Fibroblast of skin of right biceps (primary cell): ENCODE measurements at regions not wholly inside any gene's neighbourhood (a gene's known extent, or its start where the extent isn't known, plus 50 kb on each side); places are given as distances from the start of the nearest gene placed in this dataset.
A peak's percentile ranks its signal among the peaks of the same experiment; 100 is the strongest.

ENCODE experiments used
- DNase-seq: peaks from one replicate; pipeline ENCODE4 v3.0.0-alpha.2; 2013

GRCh38 chr16:72501739-72502593, 330.0 kb upstream of the PMFBP1 start:
- DNase-seq: peak; percentile 80

GRCh38 chr16:72500545-72500944, 328.6 kb upstream of the PMFBP1 start:
- DNase-seq: no peak

GRCh38 chr16:72493716-72494415, 321.9 kb upstream of the PMFBP1 start:
- peak; percentile 87 for DNase-seq

GRCh38 chr16:72487283-72487682, 315.3 kb upstream of the PMFBP1 start:
- no peak for DNase-seq

- DNase-seq: no peak
Measured at GRCh38 chr16:72482695-72483094, 310.7 kb upstream of the PMFBP1 start.

- DNase-seq: no peak
Measured at GRCh38 chr16:72481419-72481818, 309.5 kb upstream of the PMFBP1 start.

GRCh38 chr16:72480911-72481310, 309.0 kb upstream of the PMFBP1 start:
- peak; percentile 84 for DNase-seq

GRCh38 chr16:72475688-72476087, 303.7 kb upstream of the PMFBP1 start:
- peak; percentile 58 for DNase-seq

- peak; percentile 98 for DNase-seq
Measured at GRCh38 chr16:72474501-72475123, 302.7 kb upstream of the PMFBP1 start.

- DNase-seq: peak; percentile 38
Measured at GRCh38 chr16:72473631-72474030, 301.7 kb upstream of the PMFBP1 start.

- no peak for DNase-seq
Measured at GRCh38 chr16:72471317-72471924, 299.5 kb upstream of the PMFBP1 start.

GRCh38 chr16:72470541-72470940, 298.6 kb upstream of the PMFBP1 start:
- no peak for DNase-seq

GRCh38 chr16:72469932-72470331, 298.0 kb upstream of the PMFBP1 start:
- DNase-seq: no peak

GRCh38 chr16:72468582-72468981, 296.6 kb upstream of the PMFBP1 start:
- peak; percentile 75 for DNase-seq

- DNase-seq: peak; percentile 66
Measured at GRCh38 chr16:72467157-72467759, 295.3 kb upstream of the PMFBP1 start.

GRCh38 chr16:72464597-72465368, 292.8 kb upstream of the PMFBP1 start:
- DNase-seq: no peak

GRCh38 chr16:72464052-72464451, 292.1 kb upstream of the PMFBP1 start:
- no peak for DNase-seq

- DNase-seq: no peak
Measured at GRCh38 chr16:72458035-72458434, 286.1 kb upstream of the PMFBP1 start.

- no peak for DNase-seq
Measured at GRCh38 chr16:72457243-72457940, 285.4 kb upstream of the PMFBP1 start.

GRCh38 chr16:72455743-72456659, 284.0 kb upstream of the PMFBP1 start:
- DNase-seq: no peak
